ENCODE measurements at regions not wholly inside any gene's neighbourhood (a gene's known extent, or its start where the extent isn't known, plus 50 kb on each side); places are given as distances from the start of the nearest gene placed in this dataset.

DNA sequence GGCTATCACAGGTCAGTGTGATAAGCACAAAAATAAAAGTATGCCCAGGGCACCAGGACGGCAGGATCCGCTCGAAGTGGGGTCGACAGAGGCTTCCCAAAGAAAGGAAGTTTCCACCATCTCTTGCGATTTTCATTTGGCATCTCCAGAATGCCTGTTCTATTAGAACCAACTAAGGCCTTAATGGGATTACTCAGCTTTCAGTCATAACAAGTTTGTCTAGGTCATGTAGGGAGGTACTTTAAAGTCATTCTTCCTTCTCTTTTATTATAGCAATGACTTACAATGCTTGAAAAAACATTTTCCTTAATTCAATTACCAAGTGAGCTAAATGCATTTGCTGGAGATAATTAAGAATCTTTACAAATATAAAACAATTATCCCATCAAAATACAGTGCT, 83.6 kb upstream of the DIO3 start:
- DNase-seq, result no peak

DNA sequence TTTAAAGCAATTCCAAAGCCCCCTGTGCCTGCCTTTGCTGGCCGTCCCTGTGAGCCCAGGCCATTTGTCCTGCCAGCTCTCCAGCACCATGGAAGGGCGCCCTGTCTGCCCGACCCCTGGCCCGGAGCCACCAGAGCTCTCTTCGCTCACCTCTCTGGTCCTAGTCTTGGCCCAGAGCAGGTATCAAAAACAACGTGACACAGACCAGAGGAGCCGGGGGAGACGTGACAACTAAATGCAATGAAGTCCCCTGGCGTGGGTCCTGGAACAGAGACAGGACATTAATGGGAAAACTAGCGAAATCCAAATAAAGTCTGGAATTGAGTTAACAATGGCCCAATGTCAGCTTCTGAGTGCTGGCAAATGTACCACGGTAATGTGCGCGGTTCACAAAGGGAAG, 83.2 kb upstream of the DIO3 start:
- no peak for DNase-seq

DNA sequence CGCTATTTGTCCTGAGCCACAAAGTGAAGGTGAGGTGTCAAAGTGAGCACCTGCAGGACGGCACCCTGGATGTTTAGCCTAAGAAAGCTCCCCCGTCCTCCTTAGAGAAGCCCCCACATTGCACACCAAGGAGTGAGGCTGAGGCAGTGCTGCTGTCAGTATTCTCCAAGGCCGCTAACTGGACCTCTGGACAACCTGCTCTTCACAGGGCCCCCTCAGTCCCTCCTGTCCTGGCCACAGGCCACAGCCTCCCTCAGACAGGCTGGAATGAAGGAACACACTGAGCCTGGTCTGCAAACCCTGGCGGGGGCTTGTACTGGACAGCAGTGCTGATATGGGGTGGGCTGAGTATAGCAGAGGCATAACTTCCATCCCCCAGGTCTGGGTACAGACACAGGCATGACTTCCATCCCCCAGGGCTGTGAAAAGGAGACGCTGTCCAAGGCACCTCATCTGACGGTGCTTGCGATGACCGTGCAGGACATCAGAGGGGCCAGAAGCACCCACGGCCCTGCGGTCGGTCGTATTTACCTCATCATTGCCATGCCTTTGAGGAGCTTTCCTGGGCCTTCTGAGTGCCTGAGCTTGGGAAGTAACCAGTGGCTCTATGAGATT, 82.4 kb upstream of the DIO3 start:
- no peak for DNase-seq

DNA sequence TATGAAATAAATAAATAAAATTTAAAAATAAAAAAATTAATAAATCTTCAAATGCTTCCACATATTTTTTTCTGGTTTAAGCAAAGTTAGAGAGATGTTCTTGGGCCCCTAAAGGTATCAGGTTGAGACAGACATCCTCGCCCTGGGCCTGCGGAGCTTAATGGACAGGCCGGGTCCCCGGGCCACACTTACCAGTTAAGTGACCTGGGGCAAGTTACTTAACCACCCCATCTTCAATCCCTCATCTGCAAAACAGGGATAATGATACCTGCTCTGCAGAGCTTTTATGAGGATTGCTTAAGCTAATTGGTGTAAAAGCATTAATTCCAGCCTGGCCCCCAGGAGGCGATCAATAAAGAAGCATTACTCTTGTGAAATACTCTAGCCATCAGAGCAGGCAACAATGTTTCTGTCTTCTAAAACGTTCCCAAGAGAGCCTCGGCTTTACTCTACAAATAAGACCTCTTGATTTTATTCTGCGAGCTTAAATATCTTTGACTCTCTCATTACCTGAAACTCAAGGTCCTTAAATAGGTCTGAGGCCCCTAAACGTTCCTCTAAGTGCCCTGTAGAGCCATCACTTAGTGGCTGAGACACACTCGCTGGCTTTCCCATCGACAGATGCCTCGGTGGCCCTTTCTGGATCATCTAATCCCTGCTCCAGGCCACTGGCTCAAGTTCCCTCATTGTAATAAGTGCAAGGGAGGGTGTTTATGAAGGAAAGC, 81.1 kb upstream of the DIO3 start:
- no peak for DNase-seq

DNA sequence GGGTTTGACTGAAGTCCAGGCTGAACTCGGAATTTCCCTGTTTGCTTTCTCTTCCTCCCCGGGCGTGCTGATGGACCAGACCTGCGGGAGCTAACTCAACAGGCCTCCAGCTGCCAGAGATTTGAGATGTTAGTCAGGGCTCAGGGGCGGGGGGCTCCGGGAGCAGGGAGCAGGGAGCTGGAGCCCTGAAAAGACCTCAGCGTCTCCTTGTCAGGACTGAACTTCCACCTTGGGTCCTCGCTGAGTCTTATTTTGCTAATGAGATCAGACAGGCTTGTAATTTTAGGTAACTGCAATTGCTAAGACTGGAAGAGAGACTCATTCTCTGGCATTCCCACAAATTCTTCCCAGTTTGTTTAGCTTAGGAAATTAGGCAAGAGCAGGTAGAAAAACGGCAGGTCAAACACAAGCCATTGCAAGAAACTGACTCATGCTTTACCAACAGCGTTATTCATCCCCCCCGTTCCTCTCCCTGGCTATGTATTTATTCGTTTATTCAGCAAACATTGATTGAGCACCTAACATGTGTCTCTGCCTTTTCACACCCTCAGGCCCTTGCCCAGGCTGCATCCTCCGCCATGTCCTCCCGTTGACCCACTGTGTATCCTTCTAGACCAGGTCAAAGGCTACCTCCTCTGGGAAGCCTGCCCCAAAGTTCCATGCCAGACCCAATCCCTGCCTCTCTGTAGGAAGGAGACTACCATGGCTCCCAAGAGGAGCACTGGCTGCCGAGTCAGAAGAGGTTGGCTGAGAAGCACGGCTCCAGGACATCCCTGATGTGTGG, 80.4 kb upstream of the DIO3 start:
- DNase-seq, result no peak

DNA sequence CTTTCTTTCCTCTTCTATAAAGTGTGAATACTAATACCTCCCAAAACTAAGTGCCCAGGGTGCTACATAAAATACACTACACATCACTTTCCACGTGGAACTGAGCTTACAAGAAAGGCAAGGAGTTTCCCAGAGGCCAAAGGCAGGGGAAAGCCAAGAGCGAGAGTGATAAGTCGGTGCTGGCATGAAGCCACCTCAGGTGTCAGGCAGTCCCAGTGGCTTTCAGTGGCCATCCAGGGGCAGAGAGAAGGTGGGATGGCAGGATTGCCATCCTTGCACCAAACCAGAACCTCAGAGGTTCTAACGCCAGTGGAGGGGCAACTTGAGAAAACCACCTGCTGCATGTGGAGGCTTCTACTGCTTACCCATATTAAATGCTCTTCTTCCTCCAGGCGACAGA, 79.7 kb upstream of the DIO3 start:
- no peak for DNase-seq

DNA sequence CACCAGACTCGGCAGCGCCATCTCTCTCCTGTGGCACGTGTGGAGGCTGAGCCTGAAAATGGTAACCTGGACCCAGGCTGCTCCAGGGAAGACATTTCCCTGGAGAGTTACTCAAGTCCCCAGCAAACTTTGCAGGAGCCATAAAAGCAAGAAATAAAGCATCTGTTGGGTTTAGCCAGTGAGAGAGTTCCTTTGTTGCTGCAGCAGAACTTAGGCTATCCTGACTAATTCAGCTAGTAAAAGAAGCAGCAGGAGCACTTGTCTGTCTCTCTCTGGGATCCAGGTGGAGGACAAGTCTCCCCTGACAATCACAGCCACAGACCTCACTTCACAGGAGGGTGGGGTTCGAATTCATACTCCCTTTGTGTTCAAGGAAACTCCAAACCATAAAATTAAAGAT, 79.2 kb upstream of the DIO3 start:
- DNase-seq, result no peak

DNA sequence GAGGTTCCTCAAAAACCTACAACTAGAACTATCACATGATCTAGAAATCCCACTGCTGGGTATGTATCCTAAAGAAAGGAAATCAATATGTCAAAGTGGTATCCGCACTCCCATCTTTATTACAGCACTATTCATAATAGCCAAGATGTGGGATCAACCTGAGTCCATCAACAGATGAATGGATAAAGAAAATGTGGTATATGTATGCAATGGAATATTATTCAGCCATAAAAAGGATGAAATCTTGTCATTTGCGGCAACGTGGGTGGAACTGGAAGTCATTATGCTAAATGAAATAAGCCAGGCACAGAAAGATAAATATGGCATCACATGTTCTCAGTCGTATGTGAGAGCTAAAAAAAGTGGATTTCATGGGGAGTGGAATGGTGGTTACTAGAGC, 77.5 kb upstream of the DIO3 start:
- DNase-seq, result no peak

DNA sequence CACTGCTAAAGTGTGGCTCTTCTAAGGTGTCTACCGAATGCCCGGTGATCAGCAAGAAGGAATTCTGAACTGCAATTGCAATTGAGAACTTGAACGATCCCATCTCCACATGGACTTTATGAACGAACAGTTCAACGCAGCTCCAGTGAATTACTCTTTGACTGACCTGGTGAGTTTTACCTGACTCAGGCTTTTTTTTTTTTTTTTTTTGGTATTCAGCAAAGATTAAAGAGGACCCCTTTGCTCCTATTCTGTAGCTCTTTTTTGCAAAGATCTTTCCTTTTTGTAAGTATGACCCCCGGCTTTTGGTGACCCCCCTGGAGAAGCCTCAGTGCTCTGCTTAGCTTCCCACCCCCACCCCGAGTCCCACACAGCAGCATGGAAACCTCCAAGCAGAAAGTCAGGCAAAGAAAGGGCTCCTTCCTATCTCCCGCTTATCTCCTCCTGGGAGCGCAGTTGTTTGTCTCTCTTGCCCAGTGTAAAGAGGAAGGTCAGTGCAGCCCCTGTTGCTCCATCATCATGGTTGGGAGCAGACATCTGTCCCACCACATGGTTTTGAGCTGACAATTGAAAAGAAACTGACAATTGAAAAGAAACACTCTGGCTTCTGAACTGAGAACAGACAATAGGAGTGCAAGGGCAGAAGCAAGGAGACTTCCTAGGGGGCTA, 72.1 kb upstream of the DIO3 start:
- DNase-seq, result no peak

DNA sequence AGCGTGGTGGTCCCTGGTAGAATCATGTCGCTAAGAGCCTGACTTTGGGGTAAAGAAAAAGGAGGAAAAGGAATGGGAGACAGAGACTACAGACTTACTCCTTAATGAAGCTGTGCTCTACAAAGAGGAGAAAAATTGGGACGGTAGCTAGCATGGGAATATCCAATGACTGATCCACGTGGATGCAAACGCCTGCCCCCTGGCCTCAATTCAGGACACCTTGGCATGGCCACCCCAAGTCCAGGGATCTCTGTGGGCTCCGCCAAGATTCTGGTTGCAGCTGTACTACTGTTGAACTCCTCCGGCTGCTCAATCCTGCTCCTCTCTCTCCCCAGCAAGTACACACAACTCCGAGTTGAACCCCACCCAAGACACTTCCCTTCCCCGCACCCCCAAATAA, 70.5 kb upstream of the DIO3 start:
- DNase-seq, result no peak

DNA sequence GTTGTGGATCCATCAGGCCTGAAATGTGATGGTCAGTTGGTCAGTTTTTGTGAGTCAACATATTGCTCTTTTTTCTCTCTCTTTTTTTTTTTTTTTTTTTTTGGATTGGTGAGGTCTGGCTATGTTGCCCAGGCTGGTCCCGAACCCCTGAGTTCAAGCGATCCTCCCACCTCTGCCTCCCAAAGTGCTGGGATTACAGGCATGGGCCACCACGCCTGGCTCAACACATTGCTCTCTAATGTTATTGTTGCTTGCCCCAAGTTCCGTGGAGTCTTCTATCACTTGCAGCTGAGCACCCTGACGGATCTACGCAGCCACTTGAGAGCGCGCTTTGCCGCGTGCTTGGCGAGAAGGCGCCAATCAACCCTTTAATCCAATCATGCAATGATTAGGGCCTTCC, 69.5 kb upstream of the DIO3 start:
- no peak for DNase-seq

DNA sequence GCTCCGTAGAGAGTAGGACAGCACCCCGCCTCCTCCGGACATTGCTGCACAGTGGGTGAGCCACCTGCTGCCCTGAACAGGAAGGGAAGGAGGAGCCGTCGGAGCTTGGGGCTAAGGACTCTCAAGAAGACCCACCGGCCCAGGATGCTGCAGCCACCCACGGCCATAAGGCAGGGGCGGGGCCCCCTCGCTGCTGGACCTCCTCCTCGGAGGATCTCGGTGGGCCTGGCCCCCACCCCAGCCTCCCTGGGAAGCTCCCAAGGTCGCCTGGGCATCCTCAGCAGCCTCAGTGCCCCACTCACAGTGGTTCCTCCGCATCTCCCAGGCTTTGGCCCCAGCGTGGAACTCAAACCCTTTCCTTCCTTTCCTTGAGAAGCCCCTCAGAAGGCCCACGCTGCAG, 68.6 kb upstream of the DIO3 start:
- DNase-seq, result no peak

DNA sequence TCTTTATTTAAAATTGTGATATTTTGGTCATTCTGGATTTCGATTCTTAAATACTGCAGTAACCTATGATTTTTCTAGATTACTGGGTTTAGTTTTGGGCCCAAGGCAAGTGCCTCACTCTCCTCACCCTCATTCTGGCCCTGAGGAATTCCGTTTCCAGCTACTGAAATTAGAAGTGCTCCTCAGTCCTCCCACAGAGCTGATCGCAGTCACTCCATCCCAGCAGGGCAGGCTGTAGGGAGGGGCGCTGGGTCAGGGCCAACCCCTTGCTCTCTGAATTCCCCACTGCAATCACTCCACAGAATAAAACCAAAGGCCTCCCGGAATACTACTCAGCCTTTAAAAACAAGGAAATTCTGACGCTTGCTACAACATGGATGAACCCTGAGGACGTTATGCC, 66.5 kb upstream of the DIO3 start:
- DNase-seq, result no peak

DNA sequence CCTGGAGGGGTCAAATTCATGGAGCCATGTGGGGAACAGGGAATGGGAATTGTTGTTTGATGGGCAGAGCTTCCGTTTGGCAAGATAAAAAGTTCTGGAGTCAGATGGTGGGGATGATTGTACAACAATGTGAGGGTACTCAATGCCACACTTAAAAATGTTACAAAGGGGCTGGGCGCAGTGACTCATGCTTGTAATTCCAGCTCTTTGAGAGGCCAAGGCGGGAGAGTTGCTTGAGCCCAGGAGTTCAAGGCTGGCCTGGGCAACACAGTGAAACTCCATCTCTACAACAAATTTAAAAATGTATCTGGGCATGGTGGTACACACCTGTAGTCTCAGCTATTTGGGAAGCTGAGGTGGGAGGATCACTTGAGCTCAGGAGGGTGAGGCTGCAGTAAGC, 66.0 kb upstream of the DIO3 start:
- DNase-seq, result no peak

DNA sequence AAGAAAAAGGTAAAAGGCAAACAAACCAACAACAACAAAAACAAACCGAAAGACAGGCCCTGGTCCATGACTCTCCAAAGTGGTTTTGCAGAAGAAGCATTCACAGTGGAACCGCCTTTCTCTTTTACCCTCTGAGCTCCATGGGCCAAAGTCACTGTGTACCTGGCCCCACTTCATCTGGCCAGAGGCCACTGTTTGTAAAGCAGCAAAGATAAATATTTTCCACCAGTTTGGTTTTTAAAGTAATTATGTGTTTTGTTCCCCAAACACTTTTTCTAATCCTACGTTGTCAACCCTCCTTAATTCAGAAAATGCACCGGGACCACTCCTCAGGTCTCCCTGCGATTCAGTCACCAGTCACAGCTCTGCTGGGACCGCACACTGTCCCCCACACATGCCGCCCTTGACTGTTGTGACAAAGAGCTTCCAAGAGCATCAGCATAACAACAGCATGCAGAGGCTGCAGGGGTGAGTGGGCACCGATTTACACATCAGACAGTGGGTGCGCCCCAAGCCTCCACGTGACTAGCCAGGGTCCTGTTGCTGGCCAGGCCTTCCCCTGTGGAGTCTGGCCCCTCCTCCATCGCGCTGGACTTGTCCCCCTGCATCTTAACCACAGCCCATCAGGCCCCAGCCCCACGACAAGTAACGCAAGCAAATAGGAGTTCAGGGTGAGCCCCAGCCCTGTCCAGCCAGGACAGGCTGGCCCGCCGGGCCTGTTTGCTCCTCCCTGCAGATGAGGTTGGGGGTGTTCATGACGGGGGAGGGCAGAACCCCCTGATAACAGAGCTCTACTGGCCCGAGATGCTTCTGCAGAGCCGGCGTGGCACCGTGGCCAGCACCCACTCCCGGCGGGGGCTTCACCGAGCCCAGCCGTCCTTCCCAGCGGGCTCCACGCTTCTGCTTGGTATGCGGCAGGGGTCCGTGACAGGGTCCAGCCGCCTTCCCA, 65.2 kb upstream of the DIO3 start:
- DNase-seq, result no peak

DNA sequence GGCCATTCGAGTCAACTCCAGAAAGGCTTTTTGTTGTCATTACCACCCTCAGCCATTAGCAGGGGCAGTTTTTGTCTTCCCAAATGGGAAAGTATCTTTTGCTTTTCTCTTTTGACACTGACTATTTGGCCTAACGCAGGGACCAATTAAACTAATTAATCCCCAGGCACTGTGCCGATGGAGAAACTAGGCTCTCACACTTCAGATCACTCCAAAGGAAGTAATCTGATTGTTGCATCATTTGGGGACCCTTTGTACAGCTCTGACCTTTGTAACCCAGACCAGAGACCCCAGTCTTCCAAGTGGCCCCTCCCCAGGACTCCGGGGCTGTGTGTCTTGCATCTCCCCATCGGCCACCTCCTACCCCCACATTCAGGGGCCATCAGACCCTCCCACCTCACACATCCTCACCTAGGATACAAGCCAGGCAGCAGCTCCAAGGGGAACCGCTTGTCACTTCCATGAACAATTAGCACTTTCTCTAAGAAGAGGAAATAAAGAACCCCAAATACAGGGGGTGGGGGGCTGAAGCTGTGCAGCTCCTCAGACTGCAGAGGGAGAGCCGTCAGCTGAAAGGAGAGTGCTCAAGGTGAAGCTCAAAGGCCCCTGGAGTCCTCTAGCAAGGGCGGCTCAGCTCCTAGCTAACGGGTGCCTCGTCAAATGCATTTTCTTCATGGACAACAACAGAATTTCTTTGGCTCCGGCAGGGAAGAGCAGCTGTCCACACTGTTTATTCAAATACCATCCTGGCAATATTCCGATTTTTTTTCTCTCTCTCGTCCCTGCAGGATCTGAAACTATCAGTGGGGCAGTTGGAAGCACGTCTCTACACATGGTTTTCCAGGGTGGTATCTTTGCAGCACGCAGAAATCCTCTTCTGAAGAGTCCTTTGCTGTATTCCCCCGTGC, 64.3 kb upstream of the DIO3 start:
- no peak for DNase-seq

DNA sequence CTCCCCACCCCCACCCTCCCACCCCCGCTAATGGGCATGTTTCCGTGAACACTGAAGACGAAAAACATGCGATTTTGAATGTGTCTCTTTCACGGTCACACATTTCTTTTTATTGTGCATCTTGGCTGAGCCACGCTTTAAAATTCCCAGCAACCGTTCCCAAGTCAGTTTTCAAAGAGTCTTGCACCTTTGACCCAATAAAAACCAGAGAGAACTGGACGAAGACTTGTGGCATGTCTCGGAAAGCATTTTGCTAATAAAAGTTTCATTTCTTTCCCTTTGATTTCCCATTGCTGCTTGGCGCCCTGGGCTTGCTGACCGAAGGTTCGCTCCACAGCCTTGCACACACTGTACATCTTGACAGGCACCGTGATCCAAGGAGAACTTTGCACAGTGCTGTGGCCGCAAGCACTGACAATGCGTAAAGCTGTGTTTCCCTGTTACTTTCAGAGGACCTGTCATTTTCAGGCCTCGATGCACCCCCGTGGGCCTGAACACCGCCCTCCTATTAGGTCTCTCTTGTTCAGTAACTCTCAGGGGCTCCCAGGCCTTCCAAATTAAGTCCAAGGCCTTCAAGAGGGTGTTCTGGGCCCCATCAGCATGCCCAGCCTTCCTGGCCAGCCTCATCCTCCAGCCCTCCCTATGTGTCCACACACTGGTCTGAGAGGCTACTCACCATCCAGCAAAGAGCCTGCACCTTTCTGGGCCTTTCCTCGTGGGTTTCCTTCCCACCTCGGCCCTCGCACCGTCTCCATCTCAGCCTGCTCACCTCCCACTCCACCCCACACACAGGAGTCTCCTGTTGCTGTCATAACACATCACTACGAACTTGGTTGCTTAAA, 63.4 kb upstream of the DIO3 start:
- DNase-seq, result no peak

DNA sequence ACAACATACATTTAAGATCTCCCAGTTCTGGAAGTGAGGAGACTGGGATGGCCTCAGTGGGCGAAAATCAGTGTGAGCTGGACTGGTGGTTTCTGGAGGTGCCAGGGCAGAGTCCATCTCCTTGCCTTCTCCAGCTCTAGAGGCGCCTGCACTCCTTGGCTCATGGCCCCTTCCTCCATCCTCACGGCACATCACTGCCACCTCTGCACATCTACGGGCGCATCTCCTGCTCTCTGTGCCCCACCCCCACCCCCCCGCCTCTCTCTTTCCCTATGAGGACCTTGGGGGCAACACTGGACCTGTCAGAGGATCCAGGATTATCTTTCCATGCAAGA, 62.8 kb upstream of the DIO3 start:
- DNase-seq, result no peak

DNA sequence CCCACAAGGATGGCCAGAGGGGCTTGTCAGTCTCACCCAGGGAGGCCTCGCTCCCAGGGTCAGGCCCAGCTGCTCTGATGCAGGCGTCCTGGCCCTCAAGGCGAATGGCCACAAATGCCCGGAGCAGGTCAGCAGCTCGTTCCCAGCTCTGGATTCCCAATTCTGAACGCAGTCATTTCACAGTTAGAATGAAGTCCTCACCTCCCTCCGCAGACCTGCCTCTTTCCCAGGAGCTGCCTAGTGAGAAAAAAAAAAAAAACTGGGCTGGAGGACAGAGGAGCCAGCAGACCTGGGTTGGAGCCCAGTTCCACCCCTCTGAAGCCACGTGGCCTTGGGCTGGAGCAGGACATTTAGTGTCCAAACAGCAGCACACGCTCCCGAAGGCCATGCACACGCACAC, 62.2 kb upstream of the DIO3 start:
- no peak for DNase-seq

DNA sequence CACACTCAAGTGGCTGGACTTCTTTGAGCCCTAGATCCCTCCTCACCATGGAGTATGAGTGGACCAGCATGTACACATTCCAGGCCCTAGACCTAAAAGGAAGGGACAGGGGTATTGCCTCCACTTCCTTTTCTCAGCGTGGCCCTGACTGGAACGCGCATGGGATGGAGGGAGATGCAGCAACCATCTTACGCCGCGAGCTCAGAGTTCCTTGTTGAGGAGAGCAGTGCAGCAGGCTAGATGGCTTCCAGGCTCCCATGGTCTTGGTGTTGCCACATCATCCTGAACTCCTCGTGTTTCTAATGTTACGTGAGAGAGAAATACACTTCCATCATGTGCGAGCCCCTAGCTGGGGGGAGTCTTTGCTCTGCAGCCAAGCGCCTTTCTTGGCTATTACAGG, 61.8 kb upstream of the DIO3 start:
- no peak for DNase-seq

DNA sequence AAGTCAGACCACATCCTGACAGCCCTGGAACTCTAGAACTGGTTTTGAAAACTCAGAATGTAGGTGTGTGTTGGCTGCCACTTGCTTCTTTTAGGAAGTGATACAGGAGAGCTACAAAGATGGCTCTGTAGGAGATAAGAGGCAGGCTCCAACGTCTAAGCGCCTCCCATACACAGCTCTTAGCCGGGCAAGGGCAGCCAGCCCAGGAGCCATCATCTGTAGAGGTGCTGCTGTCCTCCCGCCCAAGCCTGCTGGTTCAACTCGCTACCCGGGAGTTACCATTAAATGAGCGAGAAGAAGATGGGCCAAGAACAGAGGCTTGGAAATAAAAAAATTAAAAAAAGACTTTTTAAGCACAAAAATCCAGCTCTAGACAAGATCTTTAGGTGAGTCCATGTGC, 61.2 kb upstream of the DIO3 start:
- DNase-seq, result no peak

Measured in MV-4-11 (cell line).